Right cardiac atrium (tissue), 5 donors: ENCODE measurements at regions not wholly inside any gene's neighbourhood (a gene's known extent, or its start where the extent isn't known, plus 50 kb on each side); places are given as distances from the start of the nearest gene placed in this dataset.
A peak's percentile ranks its signal among the peaks of the same experiment; 100 is the strongest.

Experiments
- ATAC-seq, 2 donors: fragments of 200-7000 bp; cut with Tn5 transposase; one replicate each; pipeline versions ENCODE4 v1.8.0 to v1.9.1; 2020; ENCODE audit warnings: moderate library complexity in 2 of 2, mild to moderate bottlenecking in 1 of 2
- DNase-seq, 3 donors: peaks; one replicate each; pipeline ENCODE4 v3.0.0-alpha.2; 2020
- H3K27ac ChIP-seq: one replicate; pipeline ENCODE4 v1.5.1; 2013; ENCODE audit warnings: mild to moderate bottlenecking, low read length, control low read depth, moderate library complexity
- H3K27me3 ChIP-seq: one replicate; pipeline ENCODE4 v1.6.1; 2013; ENCODE audit not compliant: control insufficient read depth, insufficient read depth
- H3K4me1 ChIP-seq: one replicate; pipeline ENCODE4 v1.6.1; 2013; ENCODE audit warnings: low read length; ENCODE audit not compliant: control insufficient read depth, insufficient read depth
- H3K4me3 ChIP-seq: one replicate; pipeline ENCODE4 v1.5.1; 2013; ENCODE audit warnings: low read length, control low read depth
- H3K9me3 ChIP-seq: one replicate; pipeline ENCODE4 v1.6.1; 2013; ENCODE audit warnings: low read length; ENCODE audit not compliant: control insufficient read depth
- WGBS: extraction: QIAGEN DNeasy Blood & Tissue Kit; methylation state at CpG from one replicate; pipeline ENCODE4 v1.1.7; 2013; 5-methylcytosine and 5-hydroxymethylcytosine counted together
- intact Hi-C, 4 donors: fragments of 100-400 bp; cut with DNase I; formaldehyde crosslinking; loops; one replicate each; pipeline versions ENCODE4 v1.11.0 to v1.14.0; 2022 to 2023
- donor health status: healthy with polysubstance abuse.
- donor health status: DM: no; HTN: yes; CAD: no.
- donor health status: DM: no; HTN: no; CAD: no.
- donor health status: DM: no; HTN: yes; CAD: no; lungs with severe emphysema.
- donor health status: DM: yes; HTN: yes; CAD: no.

- H3K27ac ChIP-seq = no peak overlapping the region
- WGBS = 83% methylated on average over 1 of the region's 1 CpG
- intact Hi-C loops = no loop called here
- peaks cover 3% of the 10 kb centered on the region for H3K9me3 ChIP-seq
- H3K4me1 ChIP-seq = no peaks in the 10 kb centered on the region
- ATAC-seq (no peak), DNase-seq (no peak)
- no peak overlapping the region for H3K4me3 ChIP-seq
- no peaks in the 10 kb centered on the region for H3K27me3 ChIP-seq
Observed at GRCh38 chr2:143877876-143878530, 641.9 kb downstream of the ZEB2 start.

- WGBS = 77% methylated on average over 11 of the region's 11 CpGs
- ATAC-seq (no peak), DNase-seq (peak in 1 of 3 donors; percentile 55)
- Histone ChIP-seq H3K27me3 (no peaks in the 10 kb centered on the region), H3K9me3 (peaks cover 3% of the 10 kb centered on the region), H3K4me1 (no peaks in the 10 kb centered on the region), H3K4me3 (no peak overlapping the region), H3K27ac (no peak overlapping the region)
- intact Hi-C loops = no loop called here
Observed at GRCh38 chr2:143877056-143877455, 642.9 kb downstream of the ZEB2 start.

DNA sequence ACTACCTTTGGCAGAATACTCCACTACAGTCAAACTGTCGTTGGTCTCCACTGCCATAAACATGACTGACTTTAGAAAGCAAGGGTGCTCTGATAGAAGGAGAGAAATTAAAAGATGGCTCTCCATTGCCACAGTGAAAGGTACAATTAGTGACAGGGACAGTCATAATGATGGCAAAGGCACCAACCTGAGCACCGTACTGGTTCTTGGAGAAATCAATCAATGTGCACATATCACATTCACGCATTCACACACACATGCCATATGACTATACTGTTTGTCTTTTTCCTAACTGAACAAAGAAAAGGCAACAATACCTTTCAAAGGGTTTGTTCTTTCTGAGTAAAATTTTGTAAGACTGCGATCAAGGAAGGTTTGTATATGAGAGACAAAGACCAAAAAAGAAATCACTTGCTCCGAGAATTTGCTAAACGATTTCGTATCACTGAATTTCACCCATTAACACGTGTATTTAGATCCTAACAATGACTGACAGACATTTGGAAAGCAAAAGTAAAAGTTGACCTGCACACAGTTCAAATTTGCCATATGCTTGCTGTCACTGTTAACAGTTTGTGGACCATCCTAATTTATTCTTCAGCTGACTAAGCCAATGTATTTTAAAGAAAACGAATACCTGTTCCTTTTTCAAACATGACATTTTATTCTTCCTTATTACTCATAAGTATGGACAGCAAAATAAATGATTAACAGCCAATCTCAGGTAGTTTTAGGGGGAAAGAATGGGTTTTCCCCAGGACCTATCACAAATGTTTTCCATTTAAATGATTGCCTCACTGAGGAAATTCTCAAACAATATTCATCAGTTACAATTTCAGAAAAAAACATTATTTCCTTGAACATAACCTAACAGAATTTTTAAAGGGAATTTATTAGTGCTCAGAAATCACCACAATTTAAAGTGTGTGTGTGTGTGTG lies 644.4 kb downstream of the ZEB2 start:
- H3K4me1 ChIP-seq = no peaks in the 10 kb centered on the region
- H3K27me3 ChIP-seq = no peaks in the 10 kb centered on the region
- H3K9me3 ChIP-seq = peaks cover 3% of the 10 kb centered on the region
- no peak for ATAC-seq
- intact Hi-C loops = no loop called here
- H3K27ac ChIP-seq = no peak overlapping the region
- DNase-seq = no peak
- WGBS = 76% methylated on average over 9 of the region's 9 CpGs
- no peak overlapping the region for H3K4me3 ChIP-seq

DNA sequence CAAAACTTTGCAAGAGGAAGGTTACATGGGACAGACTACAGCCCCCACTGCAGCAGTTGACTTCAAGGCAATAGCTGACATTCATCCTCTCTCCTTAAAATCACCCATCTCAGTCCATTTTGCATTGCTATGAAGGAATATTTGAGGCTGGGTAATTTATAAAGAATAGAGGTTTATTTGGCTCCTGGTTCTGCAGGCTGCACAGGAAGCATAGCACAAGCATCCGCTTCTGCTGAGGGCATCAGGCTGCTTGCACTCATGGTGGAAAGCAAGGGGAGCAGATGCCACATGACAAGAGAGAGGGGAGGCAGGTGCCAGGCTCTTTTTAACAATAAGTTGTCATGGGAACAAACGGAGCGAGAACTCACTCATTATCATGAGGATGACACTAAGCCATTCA lies 646.0 kb downstream of the ZEB2 start:
- Histone ChIP-seq H3K4me1 (no peaks in the 10 kb centered on the region), H3K27me3 (no peaks in the 10 kb centered on the region), H3K9me3 (peaks cover 3% of the 10 kb centered on the region), H3K4me3 (no peak overlapping the region), H3K27ac (no peak overlapping the region)
- intact Hi-C loops = no loop called here
- ATAC-seq = no peak
- no peak for DNase-seq
- WGBS = 98% methylated on average over 3 of the region's 3 CpGs

- H3K9me3 ChIP-seq = peaks cover 3% of the 10 kb centered on the region
- no peaks in the 10 kb centered on the region for H3K27me3 ChIP-seq
- no peak overlapping the region for H3K4me3 ChIP-seq
- DNase-seq (no peak), ATAC-seq (no peak)
- no peaks in the 10 kb centered on the region for H3K4me1 ChIP-seq
- 87% methylated on average over 1 of the region's 1 CpG for WGBS
- intact Hi-C loops = no loop called here
- no peak overlapping the region for H3K27ac ChIP-seq
Observed at GRCh38 chr2:143870696-143871095, 649.2 kb downstream of the ZEB2 start.

- intact Hi-C loops = no loop called here
- DNase-seq = no peak
- Histone ChIP-seq H3K4me1 (no peaks in the 10 kb centered on the region), H3K27me3 (no peaks in the 10 kb centered on the region), H3K9me3 (no peaks in the 10 kb centered on the region), H3K4me3 (no peak overlapping the region), H3K27ac (no peak overlapping the region)
- no peak for ATAC-seq
Observed at GRCh38 chr2:143856978-143857377, 662.9 kb downstream of the ZEB2 start.

- H3K4me1 ChIP-seq = no peaks in the 10 kb centered on the region
- ATAC-seq (no peak), DNase-seq (no peak)
- H3K27ac ChIP-seq = no peak overlapping the region
- intact Hi-C loops = no loop called here
- WGBS = 43% methylated on average over 4 of the region's 4 CpGs
- H3K4me3 ChIP-seq = no peak overlapping the region
- no peaks in the 10 kb centered on the region for H3K27me3 ChIP-seq
- H3K9me3 ChIP-seq = no peaks in the 10 kb centered on the region
Observed at GRCh38 chr2:143852759-143853158, 667.2 kb downstream of the ZEB2 start.

DNA sequence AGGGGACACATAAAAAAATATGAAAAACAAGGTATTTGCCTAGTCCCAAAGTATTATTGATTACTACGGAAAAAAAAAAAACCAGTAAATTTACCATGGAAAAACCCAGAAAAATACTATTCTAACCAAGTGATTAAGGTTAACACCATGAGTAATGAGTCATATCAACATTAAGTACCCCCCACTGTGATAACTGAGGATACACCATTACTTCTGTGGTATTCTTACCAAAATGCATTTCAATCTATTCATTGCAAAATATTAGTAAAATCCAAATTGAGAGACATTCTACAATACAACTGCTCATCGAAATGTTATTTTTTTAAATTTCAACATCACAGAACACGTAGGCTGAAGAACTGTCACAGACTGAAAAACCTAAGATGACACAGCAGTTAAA lies 669.8 kb downstream of the ZEB2 start:
- intact Hi-C loops = no loop called here
- DNase-seq = no peak
- Histone ChIP-seq H3K4me3 (no peak overlapping the region), H3K27me3 (no peaks in the 10 kb centered on the region), H3K9me3 (no peaks in the 10 kb centered on the region), H3K4me1 (no peaks in the 10 kb centered on the region), H3K27ac (no peak overlapping the region)
- WGBS = 94% methylated on average over 3 of the region's 3 CpGs
- no peak for ATAC-seq

DNA sequence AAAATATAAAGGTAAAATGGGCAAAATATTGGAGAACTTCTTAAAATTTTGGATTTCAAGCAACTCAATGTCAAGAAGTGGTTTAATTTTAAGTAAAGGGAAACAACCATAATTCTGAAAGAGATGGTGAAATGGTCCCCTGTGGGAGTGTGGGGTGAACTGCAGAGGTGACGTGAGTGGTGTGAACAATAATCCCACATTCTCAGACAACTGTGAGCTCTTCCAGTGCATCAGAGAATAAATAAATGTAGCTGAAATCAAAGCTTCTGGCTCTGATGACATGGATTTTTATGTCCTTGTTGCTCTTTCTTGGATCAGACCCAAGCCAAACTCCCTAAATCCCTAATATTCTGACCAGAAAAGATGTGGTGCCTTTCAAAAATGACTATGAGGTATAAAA lies 672.7 kb downstream of the ZEB2 start:
- 61% methylated on average over 1 of the region's 1 CpG for WGBS
- no peaks in the 10 kb centered on the region for H3K27me3 ChIP-seq
- no peak overlapping the region for H3K4me3 ChIP-seq
- no peaks in the 10 kb centered on the region for H3K4me1 ChIP-seq
- H3K9me3 ChIP-seq = no peaks in the 10 kb centered on the region
- H3K27ac ChIP-seq = no peak overlapping the region
- DNase-seq = no peak
- intact Hi-C loops = no loop called here
- no peak for ATAC-seq

DNA sequence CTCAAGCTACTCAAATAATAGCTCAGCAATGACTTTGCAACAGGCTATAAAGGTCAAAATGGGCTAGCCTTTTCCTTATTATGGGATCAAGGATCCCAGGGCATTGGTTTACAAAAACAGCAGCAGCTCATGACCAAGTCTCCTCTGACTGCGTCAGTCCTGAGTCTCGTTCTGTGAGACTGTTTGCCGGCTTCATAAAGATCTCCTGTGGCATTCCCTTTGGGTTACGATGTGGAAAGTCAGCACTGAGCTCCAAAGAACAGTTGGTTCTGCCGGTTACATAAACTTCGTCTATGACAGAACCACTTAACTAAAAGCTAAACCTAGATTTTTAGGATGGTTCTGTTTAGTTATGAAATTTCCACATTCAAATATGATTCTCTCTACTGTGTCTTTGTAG lies 674.9 kb downstream of the ZEB2 start:
- intact Hi-C loops = no loop called here
- H3K27ac ChIP-seq = no peak overlapping the region
- H3K9me3 ChIP-seq = no peaks in the 10 kb centered on the region
- no peak overlapping the region for H3K4me3 ChIP-seq
- no peaks in the 10 kb centered on the region for H3K27me3 ChIP-seq
- WGBS = 91% methylated on average over 6 of the region's 6 CpGs
- no peak for ATAC-seq
- H3K4me1 ChIP-seq = no peaks in the 10 kb centered on the region
- DNase-seq = no peak

DNA sequence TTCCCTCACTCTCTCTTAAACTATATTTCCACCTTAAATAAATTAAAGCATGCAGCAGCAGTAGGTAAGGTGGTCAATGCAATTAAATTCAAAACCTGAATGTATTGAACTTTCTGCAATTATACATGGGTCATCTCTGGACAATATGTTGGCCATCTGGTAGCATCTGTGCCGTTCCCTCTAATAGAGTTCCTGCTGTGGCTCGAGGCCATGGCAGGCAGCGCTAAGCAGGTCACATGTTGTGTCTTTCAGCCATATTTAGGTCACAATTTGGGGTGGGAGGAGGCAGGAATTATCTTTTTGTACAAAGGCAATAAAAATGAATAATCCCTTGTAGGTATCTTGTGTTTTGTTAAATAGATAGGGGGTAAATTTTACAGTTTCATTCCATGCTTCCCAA lies 676.2 kb downstream of the ZEB2 start:
- no peak for ATAC-seq
- intact Hi-C loops = no loop called here
- H3K27ac ChIP-seq = no peak overlapping the region
- no peaks in the 10 kb centered on the region for H3K9me3 ChIP-seq
- H3K4me1 ChIP-seq = no peaks in the 10 kb centered on the region
- no peaks in the 10 kb centered on the region for H3K27me3 ChIP-seq
- H3K4me3 ChIP-seq = no peak overlapping the region
- 89% methylated on average over 3 of the region's 3 CpGs for WGBS
- no peak for DNase-seq
